IMR-90 (cell line): ENCODE measurements at regions not wholly inside any gene's neighbourhood (a gene's known extent, or its start where the extent isn't known, plus 50 kb on each side); places are given as distances from the start of the nearest gene placed in this dataset.
A peak's percentile ranks its signal among the peaks of the same experiment; 100 is the strongest.

Experiments used
- ATAC-seq: fragments of 200-7000 bp; cut with Tn5 transposase; 2 replicates; pipeline ENCODE4 v1.9.1; 2020; ENCODE audit warnings: low read depth, mild to moderate bottlenecking, moderate library complexity
- BruUV-seq: library from RNA; stranded (reverse); fragments of 400-500 nt; replicated peaks from 2 replicates; lab custom pipeline; 2021; lab: Mats Ljungman, UMichigan
- CTCF ChIA-PET: fragments of 300-600 bp; formaldehyde crosslinking; extraction: SDS; loops from one replicate; lab custom pipeline; 2021; ENCODE audit warnings: antibody characterized with exemption; lab: Yijun Ruan, JAX
- POLR2A ChIA-PET: fragments of 300-600 bp; sonication (Branson Sonifier 250); formaldehyde crosslinking; loops from one replicate; lab custom pipeline; 2022; ENCODE audit warnings: antibody characterized with exemption; ENCODE audit not compliant: unreplicated experiment; lab: Charles Lee
- DNase-seq: peaks from one replicate; pipeline ENCODE4 v3.0.0; 2013
- H2AFZ ChIP-seq: replicated peaks from 2 replicates; pipeline ENCODE3; 2013; ENCODE audit warnings: low read length, mild to moderate bottlenecking; ENCODE audit not compliant: poor library complexity
- H2AK5ac ChIP-seq: 2 replicates; pipeline ENCODE4 v1.6.1; 2013; ENCODE audit warnings: low read depth, low read length, inconsistent platforms
- H2AK9ac ChIP-seq: replicated peaks from 2 replicates; pipeline ENCODE3; 2013; ENCODE audit warnings: mild to moderate bottlenecking, low read depth, low read length, moderate library complexity; ENCODE audit not compliant: poor library complexity
- H2BK120ac ChIP-seq: 2 replicates; pipeline ENCODE4 v1.6.1; 2013; ENCODE audit warnings: low read depth, low read length, inconsistent platforms
- H2BK15ac ChIP-seq: 3 replicates; pipeline ENCODE4 v1.6.1; 2013; ENCODE audit warnings: low read depth, low read length, inconsistent platforms
- H2BK20ac ChIP-seq: 2 replicates; pipeline ENCODE4 v1.6.1; 2013; ENCODE audit warnings: low read depth, mild to moderate bottlenecking, inconsistent platforms, low read length, moderate library complexity
- H2BK5ac ChIP-seq: 2 replicates; pipeline ENCODE4 v1.6.1; 2013; ENCODE audit warnings: mild to moderate bottlenecking, low read depth, low read length, inconsistent platforms; ENCODE audit not compliant: poor library complexity, severe bottlenecking
- H3K14ac ChIP-seq: replicated peaks from 2 replicates; pipeline ENCODE4 v1.6.1; 2013; ENCODE audit warnings: low read depth, low read length, inconsistent platforms
- H3K18ac ChIP-seq: 2 replicates; pipeline ENCODE4 v1.6.1; 2013; ENCODE audit warnings: low read depth, low read length, control low read depth
- H3K23ac ChIP-seq: 2 replicates; pipeline ENCODE4 v1.6.1; 2013; ENCODE audit warnings: low read depth, low read length, inconsistent platforms
- H3K27ac ChIP-seq: 2 replicates; pipeline ENCODE4 v1.5.1; 2013; ENCODE audit warnings: mild to moderate bottlenecking, control low read depth, low read length; ENCODE audit not compliant: insufficient read depth
- H3K27me3 ChIP-seq: 2 replicates; pipeline ENCODE4 v1.6.1; 2013; ENCODE audit warnings: low read length; ENCODE audit not compliant: control insufficient read depth, insufficient read depth
- H3K36me3 ChIP-seq: 2 replicates; pipeline ENCODE4 v1.6.1; 2013; ENCODE audit warnings: low read length, mixed read lengths; ENCODE audit not compliant: control insufficient read depth, insufficient read depth
- H3K4ac ChIP-seq: 2 replicates; pipeline ENCODE4 v1.6.1; 2013; ENCODE audit warnings: low read depth, low read length, inconsistent platforms
- H3K4me1 ChIP-seq: 2 replicates; pipeline ENCODE4 v1.6.1; 2013; ENCODE audit warnings: low read length, mixed read lengths; ENCODE audit not compliant: control insufficient read depth, insufficient read depth
- H3K4me2 ChIP-seq: 2 replicates; pipeline ENCODE4 v1.6.1; 2013; ENCODE audit warnings: low read depth, mild to moderate bottlenecking, control low read depth, low read length, moderate library complexity
- H3K4me3 ChIP-seq: 2 replicates; pipeline ENCODE4 v1.5.1; 2013; ENCODE audit warnings: low read depth, mild to moderate bottlenecking, control low read depth, low read length, moderate library complexity; ENCODE audit not compliant: insufficient read depth
- H3K56ac ChIP-seq: 2 replicates; pipeline ENCODE4 v1.6.1; 2013; ENCODE audit warnings: low read length, inconsistent platforms; ENCODE audit not compliant: insufficient read depth; ENCODE audit errors: extremely low read depth
- H3K79me1 ChIP-seq, 2 experiments: 2 replicates each; pipeline ENCODE4 v1.6.1; 2013; ENCODE audit warnings: low read length in 2 of 2, inconsistent platforms in 1 of 2, low read depth in 1 of 2
- H3K9ac ChIP-seq: 2 replicates; pipeline ENCODE4 v1.6.1; 2013; ENCODE audit warnings: low read depth, low read length, control low read depth
- H3K9me1 ChIP-seq: 2 replicates; pipeline ENCODE4 v1.6.1; 2013; ENCODE audit warnings: low read length, inconsistent platforms; ENCODE audit not compliant: insufficient read depth
- H3K9me3 ChIP-seq: 2 replicates; pipeline ENCODE4 v1.6.1; 2013; ENCODE audit warnings: low read length; ENCODE audit not compliant: control insufficient read depth, insufficient read depth
- H4K20me1 ChIP-seq: 2 replicates; pipeline ENCODE4 v1.6.1; 2013; ENCODE audit warnings: low read length, inconsistent platforms; ENCODE audit not compliant: insufficient read depth
- H4K5ac ChIP-seq: 2 replicates; pipeline ENCODE4 v1.6.1; 2013; ENCODE audit warnings: mild to moderate bottlenecking, low read depth, low read length, control low read depth
- H4K8ac ChIP-seq, 2 experiments: 2 replicates each; pipeline ENCODE4 v1.6.1; 2013; ENCODE audit warnings: low read depth in 2 of 2, low read length in 2 of 2, control low read depth in 1 of 2, inconsistent platforms in 1 of 2
- H4K91ac ChIP-seq: 2 replicates; pipeline ENCODE4 v1.6.1; 2013; ENCODE audit warnings: low read depth, low read length, inconsistent platforms; ENCODE audit not compliant: insufficient read depth
- MAZ ChIP-seq: IDR thresholded peaks from 2 replicates; pipeline ENCODE4 v1.6.1; 2012; ENCODE audit warnings: low read depth, mild to moderate bottlenecking, low read length, improper control_type of control experiment, moderate library complexity, borderline replicate concordance
- WGBS, 2 experiments: methylation state at CpG; one replicate each; pipeline versions ENCODE4 v1.1.5 to v1.1.7; 2013; ENCODE audit warnings: missing lambda C conversion rate in 2 of 2; ENCODE audit not compliant: insufficient read length in 1 of 2; ENCODE audit errors: extremely low coverage in 2 of 2; 5-methylcytosine and 5-hydroxymethylcytosine counted together
- dilution Hi-C: fragments of 300-500 bp; cut with HindIII; formaldehyde crosslinking; loops from one replicate; pipeline ENCODE4 v1.14.3; 2018; ENCODE audit warnings: low sequenced_read_pairs; ENCODE audit not compliant: unreplicated experiment
- in situ Hi-C: fragments of 300-500 bp; cut with MboI; formaldehyde crosslinking; loops from 3 replicates; pipeline ENCODE4 v1.14.3; 2019; ENCODE audit warnings: low sequenced_read_pairs, inconsistent platforms, mixed read lengths
- intact Hi-C: fragments of 100-400 bp; cut with micrococcal nuclease; formaldehyde crosslinking; loops from 2 replicates; pipeline ENCODE4 v1.10.0; 2022

DNA sequence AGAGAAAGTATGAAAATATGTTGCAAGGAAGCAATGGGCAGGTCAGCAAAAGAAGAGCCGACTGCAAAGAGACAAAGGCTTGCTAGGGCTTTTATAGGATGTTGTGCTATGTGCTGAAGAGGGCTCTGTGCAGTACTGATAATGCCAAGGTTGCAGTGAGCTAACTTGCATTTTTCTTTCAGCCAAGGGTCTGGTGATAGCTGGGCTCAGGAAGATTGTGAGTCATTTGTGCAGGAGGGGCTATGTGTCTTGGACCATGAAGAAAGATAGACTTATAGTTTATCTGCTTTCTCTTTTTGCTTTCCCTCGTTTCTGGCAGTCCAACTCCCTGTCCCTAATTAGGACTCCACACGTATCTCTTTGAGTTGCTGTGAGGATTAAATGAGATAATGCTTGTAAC lies 64.5 kb upstream of the LRIG1 start:
- ATAC-seq (0 out of 2 replicates have a peak, but pooled peaks have one; percentile 40), DNase-seq (peak; percentile 61)
- Histone ChIP-seq H4K8ac (no peak overlapping the region), H3K18ac (no peak overlapping the region), H4K91ac (no peak overlapping the region), H2AK9ac (no peak overlapping the region), H2BK5ac (no peak overlapping the region), H3K23ac (no peak overlapping the region), H2AFZ (no peak overlapping the region), H4K20me1 (no peaks in the 10 kb centered on the region), H3K27me3 (no peaks in the 10 kb centered on the region), H3K27ac (no peak overlapping the region), H3K36me3 (no peaks in the 10 kb centered on the region), H2BK20ac (no peak overlapping the region), H3K79me1 (no peaks in the 10 kb centered on the region), H3K4me1 (peaks cover 3% of the 10 kb centered on the region; the same call in 1 of the 2 replicates), H2BK15ac (no peak overlapping the region), H3K4ac (no peak overlapping the region), H3K9me1 (no peaks in the 10 kb centered on the region), H3K4me2 (no peak overlapping the region), H3K4me3 (no peak overlapping the region), H4K5ac (no peak overlapping the region), H2AK5ac (no peak overlapping the region), H3K56ac (no peak overlapping the region), H3K14ac (no peak overlapping the region), H3K9ac (no peak overlapping the region), H3K9me3 (peaks cover 2% of the 10 kb centered on the region; the same call in 1 of the 2 replicates), H2BK120ac (no peak overlapping the region)
- WGBS, 2 experiments: 91% methylated on average over 1 of the region's 3 CpGs; no CpG with 5 or more reads in 1 of the 2 experiments
- ChIA-PET CTCF (no interaction called here), POLR2A (no interaction called here)
- intact Hi-C loops: no loop called here
- dilution Hi-C loops: no loop called here
- in situ Hi-C loops: no loop called here
- no TSS peak for BruUV-seq
- TF ChIP-seq MAZ: no peak
